CD14-positive monocyte (primary cell): ENCODE measurements at regions not wholly inside any gene's neighbourhood (a gene's known extent, or its start where the extent isn't known, plus 50 kb on each side); places are given as distances from the start of the nearest gene placed in this dataset.

Experiments used
- DNase-seq, 3 donors: peaks; one replicate each; pipeline ENCODE4 v3.0.0-alpha.2; 2011 to 2022
- H2AFZ ChIP-seq: 2 replicates; pipeline ENCODE4 v1.6.0; 2012; ENCODE audit warnings: mild to moderate bottlenecking, low read depth, low read length, inconsistent platforms; ENCODE audit not compliant: insufficient read depth, poor library complexity, severe bottlenecking
- H3K27ac ChIP-seq, 2 donors: 1 replicate in 1 of 2; 2 replicates in 1 of 2; pipeline ENCODE4 v1.5.1; 2012 to 2013; ENCODE audit warnings: low read length in 2 of 2, control low read depth in 1 of 2, inconsistent platforms in 1 of 2, low read depth in 1 of 2, mild to moderate bottlenecking in 1 of 2
- H3K27me3 ChIP-seq, 2 donors: one replicate each; pipeline versions ENCODE4 v1.6.0 to v1.6.1; 2011 to 2013; ENCODE audit warnings: low read length in 2 of 2; ENCODE audit not compliant: control insufficient read depth in 2 of 2, insufficient read depth in 2 of 2
- H3K36me3 ChIP-seq, 2 donors: replicated peaks in 1 of 2; 1 replicate in 1 of 2; 2 replicates in 1 of 2; pipeline versions ENCODE4 v1.5.1 to v1.6.1; 2012 to 2013; ENCODE audit warnings: low read length in 2 of 2, control low read depth in 1 of 2, inconsistent platforms in 1 of 2, mild to moderate bottlenecking in 1 of 2; ENCODE audit not compliant: insufficient read depth in 2 of 2, control insufficient read depth in 1 of 2
- H3K4me1 ChIP-seq, 2 donors: 1 replicate in 1 of 2; 2 replicates in 1 of 2; pipeline versions ENCODE4 v1.5.1 to v1.6.1; 2012 to 2013; ENCODE audit warnings: low read length in 2 of 2, control low read depth in 1 of 2, inconsistent platforms in 1 of 2, mild to moderate bottlenecking in 1 of 2, moderate library complexity in 1 of 2; ENCODE audit not compliant: insufficient read depth in 2 of 2, control insufficient read depth in 1 of 2
- H3K4me2 ChIP-seq: replicated peaks from 2 replicates; pipeline ENCODE3; 2012; ENCODE audit warnings: low read length, moderate library complexity, mild to moderate bottlenecking; ENCODE audit not compliant: poor library complexity, severe bottlenecking; ENCODE audit errors: extremely low read depth
- H3K4me3 ChIP-seq, 3 experiments: fragments of 200-600 bp in 1 of 3; sonication (generic) in 1 of 3; replicated peaks in 1 of 3; 1 replicate in 2 of 3; 2 replicates in 1 of 3; pipeline ENCODE4 v1.5.1; 2011 to 2013; ENCODE audit warnings: low read length in 3 of 3, mild to moderate bottlenecking in 3 of 3, control low read depth in 2 of 3, low read depth in 2 of 3, inconsistent platforms in 1 of 3, moderate library complexity in 1 of 3
- H3K79me2 ChIP-seq: 2 replicates; pipeline ENCODE4 v1.6.0; 2012; ENCODE audit warnings: mild to moderate bottlenecking, control low read depth, inconsistent platforms, low read length, moderate library complexity; ENCODE audit not compliant: insufficient read depth
- H3K9ac ChIP-seq: 2 replicates; pipeline ENCODE4 v1.6.0; 2017; ENCODE audit warnings: low read length, mild to moderate bottlenecking; ENCODE audit not compliant: insufficient read depth, poor library complexity, severe bottlenecking
- H3K9me3 ChIP-seq, 2 donors: replicated peaks in 1 of 2; 1 replicate in 1 of 2; 2 replicates in 1 of 2; pipeline versions ENCODE4 v1.5.1 to v1.6.1; 2012 to 2013; ENCODE audit warnings: low read length in 2 of 2, control low read depth in 1 of 2; ENCODE audit not compliant: control insufficient read depth in 1 of 2, insufficient read depth in 1 of 2
- H4K20me1 ChIP-seq: 2 replicates; pipeline ENCODE4 v1.6.0; 2012; ENCODE audit warnings: mild to moderate bottlenecking, low read length, control low read depth, moderate library complexity; ENCODE audit not compliant: insufficient read depth
- H3K27ac Mint-ChIP-seq, 7 donors: one replicate each; pipeline ENCODE4 v1.8.0; 2020; ENCODE audit warnings: mild to moderate bottlenecking in 7 of 7, mixed read lengths in 7 of 7, moderate library complexity in 6 of 7, inconsistent platforms in 2 of 7
- H3K27me3 Mint-ChIP-seq, 3 donors: one replicate each; pipeline ENCODE4 v1.8.0; 2021 to 2022; ENCODE audit warnings: low read depth in 3 of 3, mild to moderate bottlenecking in 3 of 3, mixed read lengths in 3 of 3, moderate library complexity in 3 of 3, inconsistent platforms in 1 of 3
- H3K36me3 Mint-ChIP-seq, 2 donors: one replicate each; pipeline ENCODE4 v1.8.0; 2020; ENCODE audit warnings: mixed read lengths in 2 of 2, inconsistent platforms in 1 of 2, mild to moderate bottlenecking in 1 of 2
- H3K4me1 Mint-ChIP-seq: one replicate; pipeline ENCODE4 v1.8.0; 2020; ENCODE audit warnings: mild to moderate bottlenecking, mixed read lengths
- H3K4me3 Mint-ChIP-seq, 2 donors: one replicate each; pipeline ENCODE4 v1.8.0; 2020; ENCODE audit warnings: mild to moderate bottlenecking in 2 of 2, mixed read lengths in 2 of 2, moderate library complexity in 1 of 2
- H3K9me3 Mint-ChIP-seq, 7 donors: one replicate each; pipeline ENCODE4 v1.8.0; 2020 to 2022; ENCODE audit warnings: mixed read lengths in 7 of 7, mild to moderate bottlenecking in 6 of 7, moderate library complexity in 6 of 7, inconsistent platforms in 2 of 7
- WGBS: methylation state at CpG from one replicate; pipeline ENCODE4 v1.1.5; 2013; ENCODE audit warnings: missing lambda C conversion rate; ENCODE audit not compliant: insufficient coverage; 5-methylcytosine and 5-hydroxymethylcytosine counted together
- intact Hi-C, 2 donors: fragments of 100-400 bp; cut with micrococcal nuclease; formaldehyde crosslinking; loops; one replicate each; pipeline versions ENCODE4 v1.15.0 to v1.15.1; 2023
- TF ChIP-seq, protein P1 (sequence below): fragments of 200-600 bp; IDR thresholded peaks from one replicate; pipeline ENCODE4 v1.8.0; 2022; ENCODE audit warnings: antibody characterized with exemption, mild to moderate bottlenecking

DNA sequence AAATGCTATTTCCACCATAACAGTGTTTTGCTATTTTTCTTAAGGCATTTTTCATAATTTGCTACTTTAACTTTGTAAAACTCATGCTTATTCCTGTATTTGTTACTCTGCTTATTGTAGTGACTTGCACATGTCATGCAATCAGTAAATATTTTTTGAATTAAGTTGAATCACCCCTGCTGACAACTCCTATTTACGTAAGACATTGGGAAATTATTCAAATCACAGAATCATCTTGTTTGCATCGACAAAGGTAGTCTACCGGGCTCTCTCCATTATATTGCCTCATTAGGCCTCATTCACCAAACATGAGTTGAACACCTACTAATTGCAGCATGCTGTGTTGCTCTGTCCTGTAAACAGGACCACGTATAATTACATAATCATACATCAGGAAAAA lies 478.5 kb upstream of the ZEB2 start:
- H3K9ac ChIP-seq: no peak overlapping the region
- 40% methylated on average over 2 of the region's 4 CpGs for WGBS
- no peak overlapping the region for H3K4me2 ChIP-seq
- intact Hi-C loops: loop anchor here in 1 of 2 donors (5.0 kb wide), 1 partner anchor 476 kb away; the partner anchor contains the start of gene ZEB2
- no peaks in the 10 kb centered on the region for H4K20me1 ChIP-seq
- H3K4me3 Mint-ChIP-seq: no peak overlapping the region
- no peaks in the 10 kb centered on the region for H3K36me3 Mint-ChIP-seq
- H3K27ac ChIP-seq: no peak overlapping the region
- H3K9me3 Mint-ChIP-seq: peaks cover 0 to 5% (median 0%) of the 10 kb centered on the region in 7 donors
- no peak overlapping the region for H3K4me3 ChIP-seq
- H3K27ac Mint-ChIP-seq: peak overlapping the region in 1 of 7 donors; percentile 18
- peaks cover 17% of the 10 kb centered on the region for H3K4me1 Mint-ChIP-seq
- H3K9me3 ChIP-seq: no peaks in the 10 kb centered on the region
- H3K79me2 ChIP-seq: no peaks in the 10 kb centered on the region
- H3K27me3 Mint-ChIP-seq: peaks cover 0 to 1% (median 0%) of the 10 kb centered on the region in 3 donors
- TF ChIP-seq, protein P1, sequence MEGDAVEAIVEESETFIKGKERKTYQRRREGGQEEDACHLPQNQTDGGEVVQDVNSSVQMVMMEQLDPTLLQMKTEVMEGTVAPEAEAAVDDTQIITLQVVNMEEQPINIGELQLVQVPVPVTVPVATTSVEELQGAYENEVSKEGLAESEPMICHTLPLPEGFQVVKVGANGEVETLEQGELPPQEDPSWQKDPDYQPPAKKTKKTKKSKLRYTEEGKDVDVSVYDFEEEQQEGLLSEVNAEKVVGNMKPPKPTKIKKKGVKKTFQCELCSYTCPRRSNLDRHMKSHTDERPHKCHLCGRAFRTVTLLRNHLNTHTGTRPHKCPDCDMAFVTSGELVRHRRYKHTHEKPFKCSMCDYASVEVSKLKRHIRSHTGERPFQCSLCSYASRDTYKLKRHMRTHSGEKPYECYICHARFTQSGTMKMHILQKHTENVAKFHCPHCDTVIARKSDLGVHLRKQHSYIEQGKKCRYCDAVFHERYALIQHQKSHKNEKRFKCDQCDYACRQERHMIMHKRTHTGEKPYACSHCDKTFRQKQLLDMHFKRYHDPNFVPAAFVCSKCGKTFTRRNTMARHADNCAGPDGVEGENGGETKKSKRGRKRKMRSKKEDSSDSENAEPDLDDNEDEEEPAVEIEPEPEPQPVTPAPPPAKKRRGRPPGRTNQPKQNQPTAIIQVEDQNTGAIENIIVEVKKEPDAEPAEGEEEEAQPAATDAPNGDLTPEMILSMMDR: no peak
- H3K27me3 ChIP-seq: no peaks in the 10 kb centered on the region
- H3K4me1 ChIP-seq: peaks cover 0 to 13% of the 10 kb centered on the region in 2 donors
- no peaks in the 10 kb centered on the region for H3K36me3 ChIP-seq
- no peak overlapping the region for H2AFZ ChIP-seq
- no peak for DNase-seq

DNA sequence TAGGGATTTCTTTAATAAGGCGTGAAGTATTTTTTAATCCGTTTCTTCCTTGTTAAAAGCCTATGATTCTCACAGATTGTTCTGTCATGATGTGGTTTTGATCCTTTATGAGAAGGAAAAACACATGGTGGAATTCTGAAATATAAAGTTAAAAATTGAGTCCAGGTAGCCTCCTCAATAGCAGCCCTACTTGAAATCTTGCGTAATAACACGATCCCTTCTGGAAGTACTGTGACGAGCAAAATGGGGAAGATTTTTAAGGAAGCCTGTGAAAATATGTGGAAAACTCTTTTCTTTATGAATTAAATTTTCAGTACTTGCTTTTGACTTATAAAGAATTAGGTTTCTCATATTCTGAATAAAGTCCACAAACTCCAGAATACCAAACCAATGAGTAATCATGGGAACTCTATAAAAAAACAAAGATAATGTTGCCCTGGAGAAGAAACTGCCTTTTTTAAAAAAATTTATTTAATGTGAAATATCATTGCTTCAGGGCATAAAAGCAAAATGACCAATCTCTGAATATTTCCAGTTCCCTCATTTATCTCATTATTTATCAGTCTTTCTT lies 476.4 kb upstream of the ZEB2 start:
- peaks cover 0 to 1% (median 0%) of the 10 kb centered on the region in 3 donors for H3K27me3 Mint-ChIP-seq
- H3K4me1 Mint-ChIP-seq: peaks cover 17% of the 10 kb centered on the region
- H3K9me3 Mint-ChIP-seq: peaks cover 1 to 7% (median 3%) of the 10 kb centered on the region in 7 donors
- no peak overlapping the region for H3K4me3 Mint-ChIP-seq
- Histone ChIP-seq H3K4me1 (peaks cover 0 to 13% of the 10 kb centered on the region in 2 donors), H3K79me2 (no peaks in the 10 kb centered on the region), H3K27me3 (no peaks in the 10 kb centered on the region), H3K4me2 (peak overlapping the region; percentile 58), H3K36me3 (no peaks in the 10 kb centered on the region), H3K27ac (no peak overlapping the region), H3K9me3 (no peaks in the 10 kb centered on the region), H4K20me1 (no peaks in the 10 kb centered on the region), H3K9ac (no peak overlapping the region), H3K4me3 (peak overlapping the region in 1 of 3 experiments; percentile 39), H2AFZ (no peak overlapping the region)
- no peak overlapping the region for H3K27ac Mint-ChIP-seq
- WGBS: no CpG with 5 or more reads among the region's 5 CpGs
- no peak for DNase-seq
- intact Hi-C loops: loop anchor here in 1 of 2 donors (5.0 kb wide), 1 partner anchor 474 kb away; the partner anchor contains the start of gene ZEB2
- peaks cover 0 to 2% of the 10 kb centered on the region in 2 donors for H3K36me3 Mint-ChIP-seq
- TF ChIP-seq, protein P1: no peak
